Neuronal stem cell (in vitro differentiated cells): ENCODE measurements at regions not wholly inside any gene's neighbourhood (a gene's known extent, or its start where the extent isn't known, plus 50 kb on each side); places are given as distances from the start of the nearest gene placed in this dataset.

Experiments
- DNase-seq: peaks from one replicate; pipeline ENCODE4 v3.0.0-alpha.2; 2013; ENCODE audit warnings: low spot score
- H2AFZ ChIP-seq: one replicate; pipeline ENCODE4 v1.6.1; 2013; ENCODE audit warnings: mild to moderate bottlenecking, low read length, inconsistent platforms
- H2AK5ac ChIP-seq: 2 replicates; pipeline ENCODE4 v1.6.1; 2013; ENCODE audit warnings: low read depth, mild to moderate bottlenecking, inconsistent platforms, low read length, moderate library complexity, mixed read lengths
- H2BK120ac ChIP-seq: 2 replicates; pipeline ENCODE4 v1.6.1; 2013; ENCODE audit warnings: low read depth, mild to moderate bottlenecking, inconsistent platforms, low read length, moderate library complexity, mixed read lengths
- H2BK12ac ChIP-seq: one replicate; pipeline ENCODE4 v1.6.1; 2013; ENCODE audit warnings: low read length, inconsistent platforms
- H2BK15ac ChIP-seq: 2 replicates; pipeline ENCODE4 v1.6.1; 2013; ENCODE audit warnings: mild to moderate bottlenecking, low read length, inconsistent platforms, mixed read lengths
- H2BK5ac ChIP-seq: one replicate; pipeline ENCODE4 v1.6.1; 2013; ENCODE audit warnings: inconsistent platforms, mild to moderate bottlenecking, low read length, moderate library complexity
- H3K14ac ChIP-seq: one replicate; pipeline ENCODE4 v1.6.1; 2013; ENCODE audit warnings: low read length, inconsistent platforms
- H3K18ac ChIP-seq: 2 replicates; pipeline ENCODE4 v1.6.1; 2013; ENCODE audit warnings: low read length, inconsistent platforms
- H3K23ac ChIP-seq: 2 replicates; pipeline ENCODE4 v1.6.1; 2013; ENCODE audit warnings: low read depth, mild to moderate bottlenecking, mixed read lengths, low read length, inconsistent platforms; ENCODE audit not compliant: poor library complexity
- H3K27ac ChIP-seq: replicated peaks from 3 replicates; pipeline ENCODE4 v1.5.1; 2013; ENCODE audit warnings: low read length, inconsistent platforms
- H3K27me3 ChIP-seq, 3 experiments: 2 replicates each; pipeline ENCODE4 v1.6.1; 2013; ENCODE audit warnings: low read length in 3 of 3, mild to moderate bottlenecking in 2 of 3, inconsistent platforms in 1 of 3, low read depth in 1 of 3, mixed read lengths in 1 of 3, moderate library complexity in 1 of 3; ENCODE audit not compliant: control insufficient read depth in 3 of 3, insufficient read depth in 3 of 3
- H3K36me3 ChIP-seq, 2 donors: replicated peaks in 1 of 2; 2 replicates each; pipeline ENCODE4 v1.6.1; 2013; ENCODE audit warnings: low read length in 2 of 2; ENCODE audit not compliant: control insufficient read depth in 2 of 2, insufficient read depth in 2 of 2
- H3K4ac ChIP-seq: 2 replicates; pipeline ENCODE4 v1.6.1; 2013; ENCODE audit warnings: inconsistent platforms, mild to moderate bottlenecking, low read length, moderate library complexity
- H3K4me1 ChIP-seq, 2 donors: 1 replicate in 1 of 2; 2 replicates in 1 of 2; pipeline ENCODE4 v1.6.1; 2013; ENCODE audit warnings: low read length in 2 of 2, low read depth in 1 of 2; ENCODE audit not compliant: control insufficient read depth in 2 of 2, insufficient read depth in 1 of 2
- H3K4me2 ChIP-seq: one replicate; pipeline ENCODE4 v1.6.1; 2013; ENCODE audit warnings: mild to moderate bottlenecking, low read length, inconsistent platforms; ENCODE audit not compliant: insufficient read depth, poor library complexity, severe bottlenecking
- H3K4me3 ChIP-seq, 2 donors: 2 replicates each; pipeline ENCODE4 v1.5.1; 2013; ENCODE audit warnings: low read length in 2 of 2, mild to moderate bottlenecking in 2 of 2, inconsistent platforms in 1 of 2, moderate library complexity in 1 of 2
- H3K79me1 ChIP-seq: one replicate; pipeline ENCODE4 v1.6.1; 2013; ENCODE audit warnings: low read depth, mild to moderate bottlenecking, inconsistent platforms, low read length, moderate library complexity
- H3K9ac ChIP-seq: one replicate; pipeline ENCODE4 v1.6.1; 2013; ENCODE audit warnings: mild to moderate bottlenecking, low read depth, low read length, inconsistent platforms; ENCODE audit not compliant: poor library complexity
- H3K9me3 ChIP-seq, 2 donors: replicated peaks in 1 of 2; 2 replicates each; pipeline versions ENCODE3 to v1.6.1; 2013; ENCODE audit warnings: low read length in 2 of 2, mild to moderate bottlenecking in 2 of 2, inconsistent platforms in 1 of 2, low read depth in 1 of 2, mixed read lengths in 1 of 2, moderate library complexity in 1 of 2; ENCODE audit not compliant: control insufficient read depth in 2 of 2, insufficient read depth in 1 of 2
- H4K8ac ChIP-seq: one replicate; pipeline ENCODE4 v1.6.1; 2013; ENCODE audit warnings: low read depth, mild to moderate bottlenecking, inconsistent platforms, low read length, moderate library complexity
- H4K91ac ChIP-seq: one replicate; pipeline ENCODE4 v1.6.1; 2013; ENCODE audit warnings: low read length, low read depth, mild to moderate bottlenecking, inconsistent platforms; ENCODE audit not compliant: poor library complexity
- WGBS, 2 donors: extraction: QIAGEN DNeasy Blood & Tissue Kit; methylation state at CpG; one replicate each; pipeline ENCODE4 v1.1.7; 2013; ENCODE audit warnings: missing lambda C conversion rate in 2 of 2, mixed read lengths in 1 of 2; ENCODE audit not compliant: insufficient read length in 2 of 2, insufficient replicate concordance in 1 of 2; ENCODE audit errors: extremely low coverage in 2 of 2; 5-methylcytosine and 5-hydroxymethylcytosine counted together

DNA sequence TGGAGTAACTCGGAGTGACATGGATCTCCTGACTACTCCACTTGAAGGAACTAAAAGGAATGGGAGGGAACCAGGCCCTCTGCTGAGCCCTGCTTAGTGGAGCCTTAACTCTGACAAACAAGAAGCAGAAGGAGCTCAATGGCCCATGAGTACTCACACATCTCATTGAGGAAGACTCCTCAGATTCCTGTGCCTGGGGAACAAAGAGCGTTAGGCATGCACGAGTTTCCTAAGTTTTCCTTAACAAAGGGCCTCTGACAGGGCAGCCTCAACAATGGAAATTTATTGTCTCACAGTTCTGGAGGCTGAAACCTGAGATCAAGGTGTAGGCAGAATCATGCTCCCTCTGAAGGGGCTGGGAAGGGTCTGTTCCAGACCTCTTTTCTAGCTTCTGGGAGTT, 185.7 kb upstream of the NTF3 start:
- no CpG with 5 or more reads among the region's 3 CpGs for WGBS, 2 donors
- H2AFZ ChIP-seq: no peak overlapping the region
- no peak overlapping the region for H3K4me2 ChIP-seq
- H4K91ac ChIP-seq: no peak overlapping the region
- H2AK5ac ChIP-seq: no peak overlapping the region
- peak overlapping the region; percentile 2 for H3K27ac ChIP-seq
- H3K36me3 ChIP-seq: no peaks in the 10 kb centered on the region
- no peak overlapping the region for H2BK5ac ChIP-seq
- no peak overlapping the region for H2BK12ac ChIP-seq
- no peaks in the 10 kb centered on the region for H3K9me3 ChIP-seq
- H3K27me3 ChIP-seq: no peaks in the 10 kb centered on the region
- no peak overlapping the region for H3K14ac ChIP-seq
- no peak overlapping the region for H3K4ac ChIP-seq
- peak overlapping the region; percentile 52 for H4K8ac ChIP-seq
- DNase-seq: no peak
- no peak overlapping the region for H2BK15ac ChIP-seq
- H3K9ac ChIP-seq: no peak overlapping the region
- no peak overlapping the region for H2BK120ac ChIP-seq
- H3K23ac ChIP-seq: no peak overlapping the region
- peaks cover 0 to 28% of the 10 kb centered on the region in 2 donors for H3K4me1 ChIP-seq
- H3K4me3 ChIP-seq: no peak overlapping the region
- no peaks in the 10 kb centered on the region for H3K79me1 ChIP-seq
- H3K18ac ChIP-seq: no peak overlapping the region

DNA sequence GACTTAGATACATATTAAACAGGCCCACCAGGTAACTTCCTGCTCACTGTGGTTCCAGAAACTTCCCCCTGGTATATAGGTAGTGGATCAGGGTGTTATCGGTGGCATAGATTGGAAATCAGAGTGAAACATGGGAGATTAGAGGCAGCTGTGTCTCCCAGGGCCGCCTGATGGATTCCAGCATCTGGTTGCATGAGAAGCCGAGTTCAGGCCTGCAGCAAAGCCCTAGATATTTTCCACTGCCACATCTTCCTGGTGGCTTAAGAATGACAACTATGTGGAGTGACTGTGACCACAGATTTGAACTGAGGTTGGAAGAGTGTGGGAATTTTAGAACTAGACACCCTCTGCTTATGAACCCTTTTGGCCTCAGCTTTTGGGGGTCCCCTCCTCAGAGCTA, 184.8 kb upstream of the NTF3 start:
- Histone ChIP-seq H3K23ac (no peak overlapping the region), H2AFZ (no peak overlapping the region), H3K9me3 (no peaks in the 10 kb centered on the region), H3K4me1 (peaks cover 0 to 28% of the 10 kb centered on the region in 2 donors), H3K4me3 (no peak overlapping the region), H3K4me2 (no peak overlapping the region), H3K27ac (no peak overlapping the region), H3K18ac (no peak overlapping the region), H2BK120ac (no peak overlapping the region), H3K14ac (no peak overlapping the region), H2BK5ac (no peak overlapping the region), H4K91ac (no peak overlapping the region), H2AK5ac (no peak overlapping the region), H3K36me3 (no peaks in the 10 kb centered on the region), H3K27me3 (no peaks in the 10 kb centered on the region), H3K9ac (no peak overlapping the region), H2BK15ac (no peak overlapping the region), H4K8ac (no peak overlapping the region), H3K4ac (no peak overlapping the region), H2BK12ac (no peak overlapping the region), H3K79me1 (no peaks in the 10 kb centered on the region)
- no peak for DNase-seq
- no CpG with 5 or more reads among the region's 3 CpGs for WGBS, 2 donors

DNA sequence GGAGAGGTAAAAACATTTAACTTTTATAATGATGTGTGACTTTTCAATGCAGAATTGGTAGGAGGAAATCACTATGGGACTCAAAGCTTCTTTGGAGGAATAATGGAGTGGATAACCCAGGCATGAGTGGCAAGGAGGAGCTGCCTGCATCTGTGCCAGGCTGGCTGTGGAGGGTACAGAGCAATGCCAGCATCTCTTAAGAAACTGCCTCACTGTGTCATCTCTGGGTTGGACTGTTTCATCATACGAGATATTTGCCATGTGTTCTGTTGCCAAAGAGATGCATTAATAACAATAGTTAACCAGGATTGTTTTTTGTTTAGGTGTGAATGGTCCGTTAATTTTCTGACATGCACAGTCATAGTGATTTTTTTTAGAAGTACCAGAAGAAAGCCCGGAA, 183.7 kb upstream of the NTF3 start:
- Histone ChIP-seq H3K36me3 (no peaks in the 10 kb centered on the region), H3K9ac (no peak overlapping the region), H3K14ac (no peak overlapping the region), H3K9me3 (no peaks in the 10 kb centered on the region), H2BK12ac (no peak overlapping the region), H3K4me1 (peaks cover 0 to 23% of the 10 kb centered on the region in 2 donors), H3K27ac (no peak overlapping the region), H4K91ac (no peak overlapping the region), H2AK5ac (no peak overlapping the region), H2AFZ (no peak overlapping the region), H3K4me2 (no peak overlapping the region), H3K23ac (no peak overlapping the region), H3K79me1 (no peaks in the 10 kb centered on the region), H2BK120ac (no peak overlapping the region), H2BK5ac (no peak overlapping the region), H2BK15ac (no peak overlapping the region), H3K4me3 (no peak overlapping the region), H3K18ac (no peak overlapping the region), H4K8ac (no peak overlapping the region), H3K4ac (no peak overlapping the region), H3K27me3 (no peaks in the 10 kb centered on the region)
- no peak for DNase-seq
- WGBS, 2 donors: no CpG with 5 or more reads among the region's 3 CpGs

DNA sequence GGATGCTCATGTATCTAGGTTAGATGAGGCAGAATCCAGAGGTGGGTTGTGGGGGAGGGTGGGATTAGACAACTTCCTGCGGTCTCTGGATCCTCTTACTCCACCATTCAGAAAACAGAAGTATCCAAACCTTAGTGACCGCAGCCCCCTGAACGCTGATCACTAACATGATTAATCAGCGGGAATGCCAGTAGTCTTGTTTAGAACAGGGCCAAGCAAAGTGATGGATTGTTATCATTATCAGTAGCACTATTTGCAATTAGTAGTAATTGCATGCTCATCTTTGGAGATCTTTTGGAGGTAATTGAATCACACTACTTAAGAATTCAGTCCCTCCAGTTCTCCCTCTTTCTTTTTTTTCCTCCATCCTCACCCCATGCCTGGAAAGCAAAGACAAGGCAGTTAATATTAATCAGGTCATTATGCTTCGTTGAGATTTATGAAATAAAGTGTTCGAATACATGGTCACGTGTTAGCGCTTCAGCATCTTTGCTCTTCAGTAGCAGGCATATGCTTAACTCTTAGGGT, 182.8 kb upstream of the NTF3 start:
- no peaks in the 10 kb centered on the region for H3K27me3 ChIP-seq
- no peak overlapping the region for H4K91ac ChIP-seq
- no peak overlapping the region for H3K23ac ChIP-seq
- no CpG with 5 or more reads among the region's 8 CpGs for WGBS, 2 donors
- H3K9ac ChIP-seq: no peak overlapping the region
- H3K18ac ChIP-seq: no peak overlapping the region
- no peak overlapping the region for H3K4me2 ChIP-seq
- no peak for DNase-seq
- no peak overlapping the region for H2BK12ac ChIP-seq
- no peaks in the 10 kb centered on the region for H3K9me3 ChIP-seq
- H2AK5ac ChIP-seq: no peak overlapping the region
- H4K8ac ChIP-seq: no peak overlapping the region
- H3K79me1 ChIP-seq: no peaks in the 10 kb centered on the region
- H3K4me1 ChIP-seq: peaks cover 0 to 17% of the 10 kb centered on the region in 2 donors
- H3K36me3 ChIP-seq: no peaks in the 10 kb centered on the region
- H2BK5ac ChIP-seq: no peak overlapping the region
- H2AFZ ChIP-seq: no peak overlapping the region
- H3K14ac ChIP-seq: no peak overlapping the region
- H2BK120ac ChIP-seq: no peak overlapping the region
- H3K4me3 ChIP-seq: no peak overlapping the region
- no peak overlapping the region for H3K27ac ChIP-seq
- no peak overlapping the region for H3K4ac ChIP-seq
- no peak overlapping the region for H2BK15ac ChIP-seq
